Panc1 (cell line): ENCODE measurements at regions not wholly inside any gene's neighbourhood (a gene's known extent, or its start where the extent isn't known, plus 50 kb on each side); places are given as distances from the start of the nearest gene placed in this dataset.
"Not testable (repeated sequence)": the region's sequence is repeated elsewhere in the genome, so short reads cannot be mapped to it uniquely, and the experiment has no call there.

Source experiments
- ATAC-seq: fragments of 200-7000 bp; cut with Tn5 transposase; 2 replicates; pipeline ENCODE4 v1.9.1; 2020; ENCODE audit warnings: mild to moderate bottlenecking, moderate library complexity
- BruUV-seq: library from RNA; stranded (reverse); fragments of 400-500 nt; replicated peaks from 2 replicates; lab custom pipeline; 2021; lab: Mats Ljungman, UMichigan
- CTCF ChIA-PET: fragments of 300-600 bp; sonication (Branson Sonifier 250); formaldehyde crosslinking; loops from one replicate; lab custom pipeline; 2022; ENCODE audit warnings: antibody characterized with exemption; lab: Charles Lee
- POLR2A ChIA-PET: fragments of 300-600 bp; sonication (Branson Sonifier 250); formaldehyde crosslinking; loops from one replicate; lab custom pipeline; 2022; ENCODE audit warnings: antibody characterized with exemption; lab: Charles Lee
- DNase-seq: peaks from one replicate; pipeline ENCODE4 v3.0.0-alpha.2; 2010; ENCODE audit warnings: low read depth, low spot score
- H3K27ac ChIP-seq: 2 replicates; pipeline ENCODE4 v1.5.1; 2011; ENCODE audit warnings: mild to moderate bottlenecking, low read length, inconsistent platforms
- H3K27me3 ChIP-seq: fragments of 200-500 bp; sonication (Bioruptor generic); 2 replicates; pipeline ENCODE4 v1.6.0; 2014; ENCODE audit warnings: low read length, inconsistent platforms; ENCODE audit not compliant: control insufficient read depth, insufficient read depth
- H3K36me3 ChIP-seq: fragments of 200-500 bp; sonication (Bioruptor generic); 2 replicates; pipeline ENCODE4 v1.5.1; 2014; ENCODE audit warnings: inconsistent platforms, mild to moderate bottlenecking, low read length, moderate library complexity; ENCODE audit not compliant: control insufficient read depth, insufficient read depth
- H3K4me1 ChIP-seq: 2 replicates; pipeline ENCODE4 v1.5.1; 2011; ENCODE audit warnings: inconsistent platforms, mild to moderate bottlenecking, low read length, moderate library complexity; ENCODE audit not compliant: control insufficient read depth, insufficient read depth
- H3K4me3 ChIP-seq, 2 experiments: 2 replicates each; pipeline ENCODE4 v1.5.1; 2011 to 2012; ENCODE audit warnings: low read depth in 2 of 2, low read length in 2 of 2, mild to moderate bottlenecking in 2 of 2, inconsistent platforms in 1 of 2, moderate library complexity in 1 of 2
- H3K9me3 ChIP-seq: fragments of 200-500 bp; sonication (Bioruptor generic); 2 replicates; pipeline ENCODE4 v1.5.1; 2014; ENCODE audit warnings: low read depth, mild to moderate bottlenecking, inconsistent platforms, low read length, moderate library complexity; ENCODE audit not compliant: control insufficient read depth, insufficient read depth
- in situ Hi-C: cut with HindIII; loops from 2 replicates; pipeline ENCODE4 v1.10.0; 2016; ENCODE audit warnings: low sequenced_read_pairs, low pct_unique_long_range_greater_than_20kb
- intact Hi-C: fragments of 100-400 bp; cut with micrococcal nuclease; formaldehyde crosslinking; loops from one replicate; pipeline ENCODE4 v1.10.0; 2022; ENCODE audit not compliant: unreplicated experiment

- H3K27ac ChIP-seq, BruUV-seq, ATAC-seq, DNase-seq, intact Hi-C loops, H3K27me3 ChIP-seq, H3K36me3 ChIP-seq, in situ Hi-C loops, H3K4me3 ChIP-seq, H3K4me1 ChIP-seq, CTCF ChIA-PET, POLR2A ChIA-PET, H3K9me3 ChIP-seq: not testable (repeated sequence)
These were observed 82.5 kb downstream of the POTEH start for GRCh38 chr22:15772337-15772736.

GRCh38 chr22:15775118-15775517 lies 85.3 kb downstream of the POTEH start:
- intact Hi-C loops, POLR2A ChIA-PET: not testable (repeated sequence)

GRCh38 chr22:15775670-15776669 lies 86.1 kb downstream of the POTEH start:
- BruUV-seq, H3K4me1 ChIP-seq, DNase-seq, POLR2A ChIA-PET, intact Hi-C loops, H3K36me3 ChIP-seq, H3K27ac ChIP-seq, H3K27me3 ChIP-seq, H3K9me3 ChIP-seq, H3K4me3 ChIP-seq, in situ Hi-C loops, CTCF ChIA-PET: not testable (repeated sequence)
- peak; percentile 97 for ATAC-seq

More at GRCh38 chr22:15775118-15775517, 85.3 kb downstream of the POTEH start:
- H3K36me3 ChIP-seq, DNase-seq, in situ Hi-C loops, BruUV-seq, CTCF ChIA-PET, H3K4me1 ChIP-seq, H3K27me3 ChIP-seq, ATAC-seq, H3K4me3 ChIP-seq, H3K27ac ChIP-seq, H3K9me3 ChIP-seq: not testable (repeated sequence)

- H3K36me3 ChIP-seq, H3K4me1 ChIP-seq, intact Hi-C loops, H3K27ac ChIP-seq, DNase-seq, H3K4me3 ChIP-seq, H3K27me3 ChIP-seq, POLR2A ChIA-PET, BruUV-seq, in situ Hi-C loops, CTCF ChIA-PET, H3K9me3 ChIP-seq: not testable (repeated sequence)
- peak; percentile 42; the same call in 1 of the 2 replicates for ATAC-seq
These were observed 86.9 kb downstream of the POTEH start for GRCh38 chr22:15776727-15777126.

- POLR2A ChIA-PET, BruUV-seq, H3K4me1 ChIP-seq, H3K27ac ChIP-seq, DNase-seq, CTCF ChIA-PET, H3K36me3 ChIP-seq, in situ Hi-C loops, H3K4me3 ChIP-seq, ATAC-seq, H3K9me3 ChIP-seq, H3K27me3 ChIP-seq, intact Hi-C loops: not testable (repeated sequence)
These were observed 87.3 kb downstream of the POTEH start for GRCh38 chr22:15777150-15777549.

GRCh38 chr22:15777557-15777956 lies 87.7 kb downstream of the POTEH start:
- intact Hi-C loops, H3K9me3 ChIP-seq, POLR2A ChIA-PET, H3K27ac ChIP-seq, H3K4me3 ChIP-seq, CTCF ChIA-PET, in situ Hi-C loops, H3K36me3 ChIP-seq, H3K4me1 ChIP-seq, H3K27me3 ChIP-seq, BruUV-seq, DNase-seq: not testable (repeated sequence)
- ATAC-seq = peak; percentile 96

- CTCF ChIA-PET, H3K27ac ChIP-seq, DNase-seq, intact Hi-C loops, POLR2A ChIA-PET, in situ Hi-C loops, H3K36me3 ChIP-seq, H3K27me3 ChIP-seq, ATAC-seq, H3K9me3 ChIP-seq, BruUV-seq, H3K4me3 ChIP-seq, H3K4me1 ChIP-seq: not testable (repeated sequence)
These were observed 88.5 kb downstream of the POTEH start for GRCh38 chr22:15778366-15778765.
